H9 (cell line): ENCODE measurements at regions not wholly inside any gene's neighbourhood (a gene's known extent, or its start where the extent isn't known, plus 50 kb on each side); places are given as distances from the start of the nearest gene placed in this dataset.

Source experiments
- DNase-seq: peaks from one replicate; pipeline ENCODE4 v3.0.0-alpha.2; 2017
- H2AFZ ChIP-seq: one replicate; pipeline ENCODE4 v1.6.1; 2013; ENCODE audit warnings: mild to moderate bottlenecking, low read length, control low read depth, moderate library complexity
- H2AK5ac ChIP-seq: 2 replicates; pipeline ENCODE4 v1.6.1; 2013; ENCODE audit warnings: low read length, control low read depth, mixed read lengths; ENCODE audit not compliant: insufficient read length
- H2BK120ac ChIP-seq: one replicate; pipeline ENCODE4 v1.6.1; 2013; ENCODE audit warnings: low read depth, mild to moderate bottlenecking, low read length, control low read depth, inconsistent platforms; ENCODE audit not compliant: poor library complexity, severe bottlenecking
- H2BK12ac ChIP-seq: 2 replicates; pipeline ENCODE4 v1.6.1; 2013; ENCODE audit warnings: low read length, control low read depth, mixed read lengths, low read depth; ENCODE audit not compliant: insufficient read length
- H2BK15ac ChIP-seq: 2 replicates; pipeline ENCODE4 v1.6.1; 2013; ENCODE audit warnings: low read depth, low read length, control low read depth
- H2BK20ac ChIP-seq: one replicate; pipeline ENCODE4 v1.6.1; 2013; ENCODE audit warnings: low read depth, mild to moderate bottlenecking, low read length, control low read depth, inconsistent platforms; ENCODE audit not compliant: poor library complexity, severe bottlenecking
- H2BK5ac ChIP-seq: 2 replicates; pipeline ENCODE4 v1.6.1; 2013; ENCODE audit warnings: low read length, control low read depth, mixed read lengths; ENCODE audit not compliant: insufficient read length
- H3K14ac ChIP-seq: 2 replicates; pipeline ENCODE4 v1.6.1; 2013; ENCODE audit warnings: low read length, control low read depth; ENCODE audit not compliant: insufficient read depth
- H3K18ac ChIP-seq: 2 replicates; pipeline ENCODE4 v1.6.1; 2013; ENCODE audit warnings: low read depth, mild to moderate bottlenecking, mixed read lengths, low read length, control low read depth; ENCODE audit not compliant: insufficient read length
- H3K23ac ChIP-seq: 2 replicates; pipeline ENCODE4 v1.6.1; 2013; ENCODE audit warnings: low read length, control low read depth, mixed read lengths, low read depth; ENCODE audit not compliant: insufficient read length
- H3K23me2 ChIP-seq: 2 replicates; pipeline ENCODE4 v1.6.1; 2013; ENCODE audit warnings: low read depth, mild to moderate bottlenecking, mixed read lengths, low read length, control low read depth; ENCODE audit not compliant: insufficient read length, poor library complexity, severe bottlenecking
- H3K27ac ChIP-seq: 2 replicates; pipeline ENCODE4 v1.5.1; 2013; ENCODE audit warnings: low read length, control low read depth, mixed read lengths, low read depth; ENCODE audit not compliant: insufficient read length
- H3K27me3 ChIP-seq: 2 replicates; pipeline ENCODE4 v1.6.1; 2013; ENCODE audit warnings: low read length, control low read depth, inconsistent platforms; ENCODE audit not compliant: insufficient read depth
- H3K4ac ChIP-seq: 2 replicates; pipeline ENCODE4 v1.6.1; 2013; ENCODE audit warnings: low read depth, mild to moderate bottlenecking, control low read depth, inconsistent platforms, low read length, moderate library complexity
- H3K4me1 ChIP-seq: 2 replicates; pipeline ENCODE4 v1.6.1; 2013; ENCODE audit warnings: low read length, control low read depth, inconsistent platforms; ENCODE audit not compliant: insufficient read depth
- H3K4me2 ChIP-seq: 2 replicates; pipeline ENCODE4 v1.6.1; 2013; ENCODE audit warnings: low read length, control low read depth, mixed read lengths; ENCODE audit not compliant: insufficient read length, insufficient read depth
- H3K56ac ChIP-seq: 2 replicates; pipeline ENCODE4 v1.6.1; 2013; ENCODE audit warnings: low read depth, mild to moderate bottlenecking, mixed read lengths, low read length, control low read depth; ENCODE audit not compliant: insufficient read length
- H3K79me1 ChIP-seq: 2 replicates; pipeline ENCODE4 v1.6.1; 2013; ENCODE audit warnings: low read depth, mild to moderate bottlenecking, moderate library complexity, low read length, control low read depth, inconsistent platforms; ENCODE audit not compliant: insufficient read depth, poor library complexity, severe bottlenecking
- H3K79me2 ChIP-seq: 2 replicates; pipeline ENCODE4 v1.6.1; 2013; ENCODE audit warnings: low read length, control low read depth, inconsistent platforms; ENCODE audit not compliant: insufficient read depth
- H3K9ac ChIP-seq: 2 replicates; pipeline ENCODE4 v1.6.1; 2013; ENCODE audit warnings: low read length, control low read depth, mixed read lengths; ENCODE audit not compliant: insufficient read length; ENCODE audit errors: extremely low read depth
- H3K9me3 ChIP-seq: one replicate; pipeline ENCODE4 v1.6.1; 2013; ENCODE audit warnings: low read depth, low read length, inconsistent platforms; ENCODE audit not compliant: control insufficient read depth
- H3T11ph ChIP-seq: one replicate; pipeline ENCODE4 v1.6.1; 2013; ENCODE audit warnings: mild to moderate bottlenecking, low read length, control low read depth, inconsistent platforms
- H4K20me1 ChIP-seq: one replicate; pipeline ENCODE4 v1.6.1; 2013; ENCODE audit not compliant: control insufficient read depth, insufficient read length, insufficient read depth
- H4K5ac ChIP-seq: 2 replicates; pipeline ENCODE4 v1.6.1; 2013; ENCODE audit warnings: low read depth, mild to moderate bottlenecking, mixed read lengths, low read length, control low read depth; ENCODE audit not compliant: insufficient read length
- H4K8ac ChIP-seq: replicated peaks from 2 replicates; pipeline ENCODE4 v1.6.1; 2013; ENCODE audit warnings: low read length, control low read depth, mixed read lengths, low read depth; ENCODE audit not compliant: insufficient read length
- H4K91ac ChIP-seq: 2 replicates; pipeline ENCODE4 v1.6.1; 2013; ENCODE audit warnings: low read depth, mild to moderate bottlenecking, moderate library complexity, mixed read lengths, low read length, control low read depth; ENCODE audit not compliant: insufficient read length
- H3K27ac Mint-ChIP-seq, 3 experiments: 2 replicates in 2 of 3; 3 replicates in 1 of 3; pipeline ENCODE4 v1.8.0; 2020 to 2021; ENCODE audit warnings: mixed read lengths in 3 of 3, mild to moderate bottlenecking in 1 of 3, moderate library complexity in 1 of 3
- H3K27me3 Mint-ChIP-seq: 2 replicates; pipeline ENCODE4 v1.8.0; 2021; ENCODE audit warnings: low read depth, mild to moderate bottlenecking, moderate library complexity, mixed read lengths
- H3K36me3 Mint-ChIP-seq, 3 experiments: 2 replicates in 2 of 3; 3 replicates in 1 of 3; pipeline ENCODE4 v1.8.0; 2020 to 2021; ENCODE audit warnings: low read depth in 3 of 3, mixed read lengths in 3 of 3; ENCODE audit not compliant: insufficient read depth in 1 of 3
- H3K4me1 Mint-ChIP-seq, 2 experiments: 2 replicates each; pipeline ENCODE4 v1.8.0; 2020; ENCODE audit warnings: mixed read lengths in 2 of 2
- H3K4me3 Mint-ChIP-seq, 2 experiments: 2 replicates in 1 of 2; 3 replicates in 1 of 2; pipeline ENCODE4 v1.8.0; 2020 to 2021; ENCODE audit warnings: mild to moderate bottlenecking in 2 of 2, mixed read lengths in 2 of 2, moderate library complexity in 1 of 2
- H3K9me3 Mint-ChIP-seq, 2 experiments: 2 replicates in 1 of 2; 3 replicates in 1 of 2; pipeline ENCODE4 v1.8.0; 2020; ENCODE audit warnings: mild to moderate bottlenecking in 2 of 2, mixed read lengths in 2 of 2, moderate library complexity in 1 of 2
- CTCF ChIP-seq: fragments of 200-600 bp; sonication (generic); conservative IDR thresholded peaks from 3 replicates; pipeline ENCODE4 v1.8.0; 2021; ENCODE audit warnings: antibody characterized with exemption, mild to moderate bottlenecking
- WGBS: extraction: QIAGEN DNeasy Blood & Tissue Kit; methylation state at CpG from one replicate; pipeline ENCODE4 v1.1.7; 2013; ENCODE audit warnings: missing lambda C conversion rate, low lambda C conversion rate, mixed read lengths; ENCODE audit not compliant: insufficient read length; ENCODE audit errors: extremely low coverage; 5-methylcytosine and 5-hydroxymethylcytosine counted together

GRCh38 chr22:33188326-33188725 is 130.1 kb upstream of the SYN3 start:
- Histone ChIP-seq H3K18ac (no peak overlapping the region), H2BK20ac (no peak overlapping the region), H2BK15ac (no peak overlapping the region), H3K4ac (no peak overlapping the region), H3K27ac (no peak overlapping the region), H3K23me2 (no peaks in the 10 kb centered on the region), H3K56ac (no peak overlapping the region), H3K23ac (no peak overlapping the region), H4K8ac (no peak overlapping the region), H2BK120ac (no peak overlapping the region), H3K4me1 (no peaks in the 10 kb centered on the region), H2AK5ac (no peak overlapping the region), H3K4me2 (no peak overlapping the region), H2BK5ac (no peak overlapping the region), H4K20me1 (no peaks in the 10 kb centered on the region), H3T11ph (no peak overlapping the region), H3K9me3 (no peaks in the 10 kb centered on the region), H4K91ac (no peak overlapping the region), H3K9ac (no peak overlapping the region), H2BK12ac (no peak overlapping the region), H3K27me3 (no peaks in the 10 kb centered on the region), H3K79me2 (no peaks in the 10 kb centered on the region), H3K14ac (no peak overlapping the region), H3K79me1 (no peaks in the 10 kb centered on the region), H2AFZ (no peak overlapping the region), H4K5ac (no peak overlapping the region)
- H3K4me1 Mint-ChIP-seq = peaks cover 0 to 8% of the 10 kb centered on the region in 2 experiments; a peak in 2 of 4 replicates
- no peak overlapping the region for H3K27ac Mint-ChIP-seq
- no peak for TF ChIP-seq CTCF
- DNase-seq = no peak
- no peaks in the 10 kb centered on the region for H3K9me3 Mint-ChIP-seq
- H3K36me3 Mint-ChIP-seq = no peaks in the 10 kb centered on the region
- H3K27me3 Mint-ChIP-seq = peaks cover 53% of the 10 kb centered on the region
- H3K4me3 Mint-ChIP-seq = no peak overlapping the region
- no CpG with 5 or more reads among the region's 2 CpGs for WGBS
